Suppressor macrophage treated with lipopolysaccharide for 4 hours (primary cell): ENCODE measurements at regions not wholly inside any gene's neighbourhood (a gene's known extent, or its start where the extent isn't known, plus 50 kb on each side); places are given as distances from the start of the nearest gene placed in this dataset.
"Not testable (repeated sequence)": the region's sequence is repeated elsewhere in the genome, so short reads cannot be mapped to it uniquely, and the experiment has no call there.

Experiments used
- DNase-seq: peaks from one replicate; pipeline ENCODE4 v3.0.0-alpha.2; 2020

DNA sequence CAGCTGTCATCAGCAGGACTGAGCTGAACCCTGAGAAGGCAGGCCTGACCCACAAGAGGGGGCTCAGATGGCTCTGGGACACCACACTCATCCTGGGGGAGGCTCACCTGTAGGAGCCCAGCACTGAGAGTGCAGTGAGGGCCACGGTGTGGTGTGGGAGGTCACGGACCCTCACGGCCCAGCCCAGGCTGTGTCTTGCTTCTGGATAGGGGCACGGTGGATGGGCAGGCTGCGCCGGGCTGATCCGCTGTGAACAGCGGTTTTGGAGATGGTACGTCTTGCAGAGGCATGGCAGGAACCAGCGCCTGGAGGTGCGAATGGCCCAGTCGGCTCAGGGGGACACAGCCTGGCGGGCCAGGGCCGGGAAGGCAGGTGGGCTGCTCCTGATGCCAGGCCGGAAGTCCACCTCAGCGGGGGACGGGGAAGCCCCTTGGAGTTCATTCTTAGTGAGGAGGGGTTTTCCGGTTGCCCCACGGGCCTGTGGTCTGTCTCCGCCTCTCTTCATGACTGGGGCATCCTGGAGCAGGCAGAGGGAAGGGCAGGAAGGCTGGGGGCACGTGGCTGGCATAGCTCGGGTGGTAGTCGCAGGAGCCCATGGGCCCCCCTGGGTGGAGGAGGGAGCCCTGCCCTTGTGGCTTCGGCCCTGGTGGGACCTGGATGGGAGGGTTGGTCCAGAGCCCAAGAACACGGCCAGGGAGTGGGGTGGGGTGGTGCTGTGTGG is 112.5 kb downstream of the UNCX start:
- no peak for DNase-seq

DNA sequence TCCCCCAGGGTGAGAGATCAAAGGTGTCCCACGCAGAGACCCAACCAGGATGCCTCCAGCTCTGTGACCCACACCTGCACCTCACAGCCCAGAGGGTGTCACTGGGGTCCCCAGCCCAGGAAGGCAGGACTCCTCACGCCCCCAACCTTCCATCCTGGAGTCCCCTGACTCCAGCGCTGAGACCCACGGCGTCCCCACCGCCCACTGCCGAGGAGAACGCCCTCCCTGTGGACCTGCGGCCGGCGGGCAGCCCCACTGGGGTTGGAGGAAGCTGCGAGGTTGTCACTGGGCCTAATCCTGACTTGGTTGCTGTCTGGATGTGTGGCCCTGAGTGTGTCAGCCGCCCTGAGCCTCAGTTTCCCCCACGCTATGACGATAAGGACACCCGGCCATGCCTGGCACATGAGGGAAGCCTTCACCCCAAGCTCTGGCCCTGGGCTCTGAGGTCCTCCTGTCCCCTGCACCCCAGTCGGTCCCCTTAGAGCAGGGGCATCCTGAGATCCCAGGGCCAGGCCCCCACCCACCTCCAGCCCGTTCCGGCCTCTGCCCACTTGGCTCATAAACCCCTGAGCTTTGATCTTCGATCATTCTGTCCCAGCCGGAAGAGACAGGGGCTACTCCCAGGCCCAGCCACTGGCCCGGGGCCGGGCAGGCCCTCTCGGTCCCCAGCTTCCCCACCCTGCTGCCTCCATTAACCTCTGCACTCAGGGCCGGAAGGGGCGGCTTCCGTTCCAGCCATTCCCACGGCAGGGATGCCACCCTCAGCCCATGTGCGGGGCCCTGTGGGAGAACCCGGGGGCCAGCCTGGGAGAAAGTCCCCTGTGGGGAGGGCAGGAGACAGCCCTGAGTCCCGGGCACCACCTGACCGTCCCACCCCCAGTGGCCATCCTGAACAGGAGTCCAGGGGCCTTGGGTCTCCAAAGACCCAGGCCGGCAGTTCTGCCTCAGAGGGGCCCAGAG is 113.2 kb downstream of the MICALL2 start:
- DNase-seq: no peak

DNA sequence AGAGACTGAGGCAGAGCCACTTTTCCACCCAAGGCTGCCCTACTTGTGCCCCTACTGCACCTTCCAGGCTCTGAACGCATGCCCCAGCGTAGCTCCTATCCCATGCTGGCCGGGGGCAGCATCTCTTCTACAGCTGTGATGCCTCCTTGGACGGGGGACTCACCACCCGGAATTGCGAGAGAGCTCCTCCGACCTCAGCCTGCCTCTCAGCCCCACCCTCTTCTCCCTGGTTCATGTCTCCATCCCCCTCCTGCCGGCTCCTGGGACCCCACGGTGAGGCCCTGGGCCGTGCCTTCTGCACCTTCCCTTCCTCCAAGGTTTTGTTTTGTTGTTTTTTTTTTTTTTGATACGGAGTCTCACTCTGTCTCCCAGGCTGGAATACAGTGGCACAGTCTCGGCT is 112.4 kb downstream of the MICALL2 start:
- DNase-seq: no peak

DNA sequence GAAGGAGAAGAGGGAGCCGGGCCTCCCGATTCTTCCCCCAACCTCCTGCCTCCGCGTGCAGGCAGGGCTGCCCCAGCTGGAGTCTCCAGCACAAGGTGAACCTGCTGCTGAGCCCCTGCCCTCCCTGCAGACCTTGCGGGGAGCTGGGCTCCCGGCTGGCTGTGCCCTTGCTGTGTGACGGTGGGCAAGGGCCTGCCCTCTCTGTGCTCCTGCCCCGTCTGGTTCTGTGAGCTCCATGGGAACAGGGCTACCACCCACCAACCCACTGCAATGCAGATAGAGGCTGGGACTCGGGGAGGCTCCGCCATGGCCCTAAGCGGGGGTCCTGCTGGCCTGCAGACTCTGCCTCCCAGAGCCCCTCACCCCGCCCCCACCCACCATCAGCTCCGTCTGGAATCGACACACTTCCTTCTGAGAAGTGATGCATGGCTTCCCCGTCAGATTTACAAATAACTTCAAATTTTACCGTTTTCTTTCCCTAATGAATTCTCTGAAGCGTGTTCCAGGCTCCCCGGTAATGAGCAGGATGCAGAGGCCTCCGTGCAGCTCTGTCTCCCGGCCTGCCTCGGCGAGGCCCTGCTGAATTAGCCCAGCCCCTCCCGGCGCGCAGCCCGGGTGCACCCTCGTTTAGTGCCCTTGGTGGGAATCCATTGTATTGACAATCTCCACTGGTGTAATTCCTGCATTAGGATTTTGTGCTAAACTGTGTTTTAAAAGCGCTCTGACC is 111.0 kb downstream of the MICALL2 start:
- DNase-seq: no peak

DNA sequence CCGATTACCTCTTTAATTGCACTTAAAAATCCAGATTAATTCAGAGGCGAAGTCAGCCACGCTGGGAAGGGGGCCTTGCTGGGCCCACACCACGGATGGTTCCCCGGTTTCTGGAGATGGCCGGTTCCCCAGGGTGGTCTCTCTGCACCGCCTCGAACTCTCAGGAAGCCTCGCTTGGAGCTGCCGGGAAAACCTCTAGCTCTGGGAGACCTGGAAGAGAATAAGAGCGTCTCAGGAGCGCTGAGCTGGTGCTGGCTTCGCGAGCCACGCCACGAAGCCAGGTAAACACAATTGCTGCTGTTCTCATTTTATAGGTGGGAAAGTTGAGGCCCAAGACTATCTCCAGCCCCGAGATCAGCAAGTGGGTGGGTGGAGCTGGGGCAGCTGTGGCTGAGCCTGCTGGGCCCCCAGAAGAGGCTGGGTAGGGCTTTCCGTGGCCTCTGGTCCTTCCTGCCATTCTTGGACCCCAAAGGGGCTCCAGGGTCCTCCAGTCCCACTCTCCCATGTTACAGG is 110.4 kb downstream of the MICALL2 start:
- DNase-seq: no peak

DNA sequence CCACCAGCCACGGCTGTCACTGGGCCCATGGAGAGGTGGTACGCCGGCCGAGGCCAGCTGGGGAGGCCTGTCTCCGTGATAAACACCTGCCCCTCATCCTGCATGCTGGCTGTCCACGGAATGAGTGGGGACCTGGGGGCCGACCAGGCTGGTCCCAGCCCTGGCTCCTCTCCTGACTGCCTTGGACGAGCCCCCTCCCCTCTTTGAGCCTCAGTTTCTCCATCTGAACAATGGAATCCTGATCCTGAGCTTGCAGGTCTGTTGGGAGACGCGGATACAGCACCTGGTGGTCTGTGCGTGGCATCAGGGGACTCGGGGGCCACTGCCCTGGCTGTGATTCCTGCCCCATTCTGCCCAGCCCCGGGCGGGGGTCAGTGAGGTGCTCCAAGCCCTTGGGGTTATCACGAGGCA is 109.9 kb downstream of the MICALL2 start:
- DNase-seq: no peak

DNA sequence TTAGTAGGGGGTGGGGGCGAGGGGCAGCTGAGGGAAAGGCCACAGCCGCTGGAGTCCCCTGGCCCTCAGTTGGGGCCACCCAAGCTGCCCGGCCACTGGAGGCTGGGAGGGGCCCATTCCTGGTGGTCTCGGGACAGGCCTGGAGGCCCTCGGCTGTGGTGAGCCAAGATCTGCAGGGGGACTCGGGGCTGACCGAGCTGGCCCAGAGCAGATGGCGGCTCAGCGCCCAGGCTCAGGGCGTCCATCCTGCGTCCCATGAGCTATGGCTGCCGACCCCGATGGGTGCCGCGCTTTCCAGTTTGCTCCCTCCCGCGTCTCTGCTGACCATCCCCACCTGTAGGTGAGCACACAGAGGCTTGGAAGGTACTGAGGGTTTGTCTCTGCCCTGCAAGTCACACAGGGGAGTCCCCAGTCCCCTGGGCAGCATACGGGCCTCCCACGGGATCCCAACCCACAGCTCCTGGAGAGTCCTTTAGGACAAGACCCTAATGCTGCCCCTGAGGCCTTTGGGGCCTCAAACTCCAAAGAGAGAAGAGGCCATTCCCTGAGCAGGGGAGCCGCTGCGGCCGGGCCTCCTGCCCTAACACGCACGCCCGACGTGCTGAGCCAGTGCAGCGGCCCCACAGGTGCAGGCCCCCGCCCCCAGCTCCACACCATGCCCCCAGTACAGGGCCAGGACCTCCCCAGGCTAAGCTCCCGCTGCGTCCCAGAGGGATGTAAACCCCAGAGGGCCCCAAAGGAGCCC is 107.2 kb downstream of the MICALL2 start:
- DNase-seq: no peak

DNA sequence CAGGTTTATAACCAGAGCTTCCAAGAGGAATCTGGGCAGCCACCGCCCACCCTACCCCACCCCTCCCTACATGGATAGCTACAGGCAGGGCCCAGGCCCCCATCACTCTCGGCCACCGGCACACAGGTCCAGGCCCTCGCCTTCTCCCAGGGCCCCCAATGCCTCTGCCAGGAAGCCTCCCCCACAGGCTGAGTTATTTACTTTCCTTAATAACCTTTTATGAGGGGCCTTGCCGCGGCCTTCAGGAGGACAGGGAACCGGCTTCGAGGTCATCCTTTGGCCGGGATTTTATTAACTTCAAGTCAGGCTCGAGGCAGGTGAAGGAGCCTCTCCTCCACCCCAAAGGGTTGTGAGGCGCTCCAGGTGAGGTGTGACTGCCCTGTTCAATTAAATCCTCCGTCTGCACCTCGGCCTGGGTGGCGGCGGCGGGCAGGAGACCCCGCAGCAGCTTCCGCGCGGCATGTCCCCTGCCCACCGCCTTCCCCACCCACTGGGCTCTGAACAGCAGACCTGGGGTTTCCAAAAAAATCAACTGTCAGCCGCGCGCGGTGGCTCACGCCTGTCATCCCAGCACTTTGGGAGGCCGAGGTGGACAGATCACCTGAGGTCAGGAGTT is 106.5 kb downstream of the MICALL2 start:
- no peak for DNase-seq

DNA sequence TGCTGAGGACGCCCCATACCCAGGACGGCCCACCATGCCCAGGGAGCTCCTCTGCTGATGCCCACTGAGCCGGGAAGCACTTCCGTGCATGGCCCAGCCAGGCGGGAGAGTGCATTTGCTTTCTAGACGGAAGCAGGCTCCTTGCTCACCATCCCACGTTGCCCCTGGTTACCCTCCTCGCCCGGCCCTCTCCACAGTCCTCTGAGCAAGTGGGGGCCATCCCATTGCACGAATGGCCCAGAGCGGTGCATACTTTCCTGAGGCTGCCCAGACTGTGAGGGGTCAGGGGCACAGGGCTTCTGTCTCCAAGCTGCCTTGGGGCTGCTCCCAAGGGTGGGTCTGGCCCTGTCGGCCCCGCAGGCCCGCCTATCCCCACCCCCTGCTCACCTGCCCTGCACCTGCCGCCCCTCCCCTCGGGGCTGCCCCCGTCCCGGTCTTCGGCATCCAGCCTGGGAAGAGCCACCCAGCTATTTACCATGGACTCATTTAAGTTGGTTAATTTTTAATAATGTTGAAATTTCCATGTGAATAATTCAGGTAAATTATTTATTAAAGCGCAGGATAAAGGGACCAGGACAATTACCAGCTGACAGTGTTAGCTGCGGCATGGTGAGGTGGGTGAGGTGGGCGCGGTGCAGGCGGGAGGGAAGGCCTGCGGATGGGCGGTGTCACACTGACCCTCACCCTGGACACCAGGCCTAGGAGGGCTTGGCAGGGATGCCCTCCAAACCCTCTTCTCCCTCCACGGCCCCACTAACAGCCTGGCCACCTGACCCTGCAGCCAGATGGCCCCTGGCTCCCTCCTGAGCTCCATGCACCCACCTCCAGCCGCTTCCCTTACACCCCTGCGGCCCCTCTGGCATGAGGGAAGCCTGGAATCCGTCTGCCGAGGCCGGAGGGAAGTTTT is 104.4 kb downstream of the MICALL2 start:
- DNase-seq: no peak

DNA sequence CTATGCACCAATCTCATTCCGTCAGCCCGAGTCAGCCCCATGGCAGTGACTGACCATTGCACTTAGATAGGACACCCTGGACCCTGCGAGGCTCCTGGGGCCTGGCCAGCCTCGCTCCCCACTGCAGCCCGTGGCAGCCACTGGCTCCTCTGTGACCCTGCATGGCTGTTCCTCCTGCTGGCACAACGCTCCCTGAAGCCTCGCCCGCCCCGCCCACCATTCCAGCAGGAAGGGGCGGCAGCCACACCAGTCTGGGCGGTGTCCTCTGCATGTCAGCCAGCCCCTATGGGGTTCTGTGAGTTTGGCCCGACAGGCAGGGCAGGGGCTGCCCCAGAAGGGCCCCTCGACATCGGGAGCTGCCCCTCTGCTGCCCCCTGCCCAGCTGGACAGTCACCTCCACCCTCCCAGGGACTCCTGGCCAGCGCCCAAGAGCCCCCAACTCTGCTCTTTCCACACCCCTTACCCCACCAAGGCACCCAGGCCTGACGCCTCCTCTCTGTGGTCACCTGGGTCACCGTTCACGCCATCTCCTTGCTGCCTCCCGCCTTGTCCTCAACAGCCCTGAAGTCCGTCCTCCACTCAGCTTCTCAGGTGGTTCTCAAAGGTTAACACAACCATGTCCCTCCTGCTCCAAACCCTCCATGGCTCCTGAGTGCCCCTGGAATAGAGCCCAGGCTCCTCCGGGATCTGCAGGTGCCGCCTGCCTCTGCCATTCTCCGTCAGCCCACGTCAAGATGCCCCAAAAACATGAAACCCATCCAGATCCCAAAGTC is 103.5 kb downstream of the MICALL2 start:
- DNase-seq: no peak

DNA sequence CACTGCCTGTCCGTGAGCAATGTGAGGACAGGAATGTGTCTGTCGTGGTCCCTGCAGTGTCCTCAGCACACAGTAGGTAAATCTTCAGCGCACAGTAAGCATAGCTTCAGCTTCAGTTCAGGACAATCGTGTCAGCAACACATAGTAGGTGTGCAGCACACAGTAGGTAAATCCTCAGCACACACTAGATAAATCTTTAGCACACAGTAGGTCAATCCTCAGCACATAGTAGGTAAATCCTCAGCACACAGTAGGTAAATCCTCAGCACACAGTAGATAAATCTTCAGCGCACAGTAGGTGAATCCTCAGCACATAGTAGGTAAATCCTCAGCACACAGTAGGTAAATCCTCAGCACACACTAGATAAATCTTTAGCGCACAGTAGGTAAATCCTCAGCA is 102.4 kb downstream of the MICALL2 start:
- DNase-seq: not testable (repeated sequence)

DNA sequence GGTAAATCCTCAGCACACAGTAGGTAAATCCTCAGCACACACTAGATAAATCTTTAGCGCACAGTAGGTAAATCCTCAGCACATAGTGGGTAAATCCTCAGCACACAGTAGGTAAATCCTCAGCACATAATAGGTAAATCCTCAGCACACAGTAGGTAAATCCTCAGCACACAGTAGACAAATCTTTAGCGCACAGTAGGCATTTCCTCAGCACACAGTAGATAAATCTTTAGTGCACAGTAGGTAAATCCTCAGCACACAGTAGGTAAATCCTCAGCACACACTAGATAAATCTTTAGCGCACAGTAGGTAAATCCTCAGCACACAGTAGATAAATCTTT is 102.0 kb downstream of the MICALL2 start:
- DNase-seq: not testable (repeated sequence)

DNA sequence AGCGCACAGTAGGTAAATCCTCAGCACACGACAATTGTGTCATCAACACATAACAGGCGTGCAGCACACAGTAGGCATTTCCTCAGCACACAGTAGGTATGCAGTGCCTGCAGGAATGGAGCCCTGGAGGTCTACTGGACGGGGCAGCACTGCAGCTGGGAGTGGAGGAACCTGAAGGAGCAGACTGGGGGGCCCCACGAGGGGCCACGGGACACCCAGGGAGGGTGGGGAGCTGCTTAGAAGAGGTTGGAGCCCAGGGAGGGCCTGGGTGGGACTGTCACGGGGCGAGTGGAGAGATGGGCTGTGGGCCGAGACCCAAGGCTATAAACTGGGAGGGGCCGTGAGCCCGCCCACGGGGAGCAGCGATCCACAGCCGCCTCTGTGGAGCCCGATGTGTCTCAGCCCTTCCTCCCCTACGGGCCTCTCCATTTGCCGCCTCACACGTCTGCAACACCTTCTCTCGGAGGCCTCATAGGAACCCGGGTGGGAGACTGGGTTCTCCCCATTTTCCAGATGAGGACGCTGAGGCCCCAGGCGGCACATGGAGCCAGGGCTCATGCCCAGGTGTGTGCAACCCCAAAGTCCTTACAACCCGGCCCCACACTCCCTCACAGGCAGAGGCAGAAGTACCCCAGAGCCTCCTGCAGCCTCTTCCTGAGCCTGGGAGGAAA is 101.5 kb downstream of the MICALL2 start:
- no peak for DNase-seq

DNA sequence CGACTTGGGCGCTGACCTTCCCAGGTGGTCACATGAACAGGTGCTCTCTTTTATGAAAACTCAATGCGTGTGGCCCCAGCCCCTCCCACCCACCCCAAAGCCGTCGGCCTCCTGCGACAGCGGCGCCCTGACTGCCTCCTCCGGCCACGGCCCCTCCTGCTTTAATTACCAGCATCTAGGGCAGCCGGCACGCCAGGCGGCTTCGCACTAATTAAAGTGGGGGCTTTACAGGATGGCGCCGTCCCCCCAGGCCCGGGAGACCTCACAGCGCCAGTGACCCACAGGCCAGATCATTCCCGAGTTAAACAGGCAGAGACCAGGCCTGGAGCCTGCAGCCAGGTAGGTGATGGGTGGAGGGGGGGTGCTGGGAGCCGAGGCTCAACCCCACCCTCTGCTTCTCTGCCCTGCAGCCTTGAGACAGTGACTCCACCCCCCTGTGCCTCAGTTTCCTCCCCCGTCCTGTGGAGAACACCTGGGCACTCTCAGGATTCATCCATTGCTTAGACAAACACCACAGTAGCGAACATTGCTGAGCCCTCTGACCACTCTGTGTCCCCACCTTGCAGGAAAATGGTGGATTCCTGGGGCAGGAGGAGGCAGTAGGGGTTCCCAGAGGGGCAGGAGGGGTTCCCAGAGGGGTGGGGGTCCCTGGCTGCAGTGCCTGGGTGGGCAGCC is 100.8 kb downstream of the MICALL2 start:
- no peak for DNase-seq

DNA sequence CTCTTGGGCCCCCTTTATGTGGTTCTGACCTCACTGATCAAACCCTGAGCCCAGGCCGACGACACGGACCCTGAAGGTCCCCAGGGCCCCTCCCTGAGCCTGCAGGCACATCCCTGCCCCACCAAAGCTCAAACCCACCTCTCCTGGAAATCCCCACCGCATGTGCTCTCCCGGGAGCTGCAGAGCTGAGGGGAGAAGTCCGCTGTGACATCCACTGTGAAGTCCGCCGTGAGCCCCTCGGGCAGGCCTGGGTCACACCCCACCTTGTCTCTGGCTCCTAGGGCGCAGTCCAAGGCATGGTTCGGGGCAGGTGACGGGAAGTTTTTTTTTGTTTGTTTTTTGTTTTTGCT is 100.2 kb downstream of the MICALL2 start:
- DNase-seq: no peak

DNA sequence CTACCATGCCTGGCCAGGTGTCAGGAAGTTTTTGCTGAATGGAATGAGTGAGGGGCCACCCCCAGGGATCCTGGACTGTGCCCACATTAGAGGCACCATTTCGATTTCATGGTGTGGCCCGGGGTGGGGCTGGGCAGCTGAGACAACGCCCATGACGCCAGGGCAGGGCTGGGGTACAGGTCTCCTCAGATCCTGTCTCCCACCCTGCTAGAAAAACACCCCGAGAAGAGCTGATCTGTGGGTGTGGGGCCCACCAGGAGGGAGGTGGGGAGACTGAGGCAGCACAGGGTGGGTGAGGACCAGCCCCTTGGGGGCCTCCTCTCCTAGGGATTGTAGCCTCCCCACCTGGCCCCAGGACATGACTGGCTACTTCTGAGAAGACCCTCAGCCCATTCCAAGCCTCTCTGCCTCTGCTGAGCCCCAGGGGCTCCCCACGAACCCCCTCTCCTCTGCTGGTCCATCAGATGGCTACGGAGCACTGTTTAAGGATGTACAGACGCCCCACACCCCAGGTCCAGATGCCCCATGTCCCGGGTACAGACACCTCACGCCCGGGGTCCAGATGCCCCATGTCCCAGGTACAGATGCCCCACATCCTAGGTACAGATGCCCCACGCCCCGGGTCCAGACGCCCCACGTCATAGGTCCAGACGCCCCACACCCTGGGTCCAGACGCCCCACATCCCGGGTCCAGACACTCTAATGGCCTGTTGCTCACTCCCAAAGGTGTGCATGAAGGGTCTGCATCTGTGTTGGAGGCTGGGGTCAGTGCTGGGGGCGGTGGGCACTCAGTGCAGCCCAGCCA is 99.4 kb downstream of the MICALL2 start:
- no peak for DNase-seq

DNA sequence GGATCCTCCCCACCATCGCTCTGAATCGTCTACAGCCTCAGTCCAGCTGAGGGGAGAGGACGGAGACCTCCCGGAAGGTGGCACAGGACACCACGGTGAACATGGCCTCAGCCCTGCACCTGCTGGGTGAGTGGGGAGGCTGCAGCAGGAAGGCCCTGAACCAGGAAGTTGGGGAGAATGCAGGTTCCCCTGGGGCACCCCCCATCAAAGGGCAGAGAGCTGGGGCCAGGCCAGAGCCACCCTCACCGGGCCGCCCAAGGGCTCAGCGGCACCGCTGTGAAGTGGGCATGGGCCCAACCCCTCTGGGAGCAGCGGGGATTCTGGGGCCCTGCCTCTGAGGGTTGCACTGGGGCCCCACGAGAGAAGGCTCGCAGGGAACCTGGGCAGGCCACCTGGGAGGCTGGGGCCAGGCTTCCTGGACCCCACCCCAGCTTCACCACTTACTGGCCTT is 98.7 kb downstream of the MICALL2 start:
- no peak for DNase-seq
